Left lung (tissue), 4 donors: ENCODE measurements at regions not wholly inside any gene's neighbourhood (a gene's known extent, or its start where the extent isn't known, plus 50 kb on each side); places are given as distances from the start of the nearest gene placed in this dataset.

ENCODE experiments used
- ATAC-seq: fragments of 200-7000 bp; cut with Tn5 transposase; one replicate; pipeline ENCODE4 v1.9.1; 2020; ENCODE audit warnings: moderate library complexity
- DNase-seq, 4 donors: peaks; one replicate each; pipeline ENCODE4 v3.0.0-alpha.2; 2013 to 2020
- H3K27ac ChIP-seq, 2 donors: fragments of 200-600 bp; sonication (generic) in 1 of 2; one replicate each; pipeline versions ENCODE4 v1.5.0 to v1.8.0; 2020 to 2021
- H3K27me3 ChIP-seq, 2 donors: fragments of 200-600 bp; sonication (generic) in 1 of 2; one replicate each; pipeline versions ENCODE4 v1.5.0 to v1.8.0; 2020 to 2021
- H3K36me3 ChIP-seq, 2 donors: fragments of 200-600 bp; sonication (generic) in 1 of 2; one replicate each; pipeline versions ENCODE4 v1.5.0 to v1.8.0; 2020 to 2021
- H3K4me1 ChIP-seq, 2 donors: fragments of 200-600 bp; one replicate each; pipeline ENCODE4 v1.8.0; 2021
- H3K4me3 ChIP-seq, 2 donors: fragments of 200-600 bp; sonication (generic) in 1 of 2; one replicate each; pipeline versions ENCODE4 v1.5.0 to v1.8.0; 2020 to 2021; ENCODE audit warnings: mild to moderate bottlenecking in 1 of 2
- H3K9me3 ChIP-seq, 2 donors: fragments of 200-600 bp; sonication (generic) in 1 of 2; one replicate each; pipeline versions ENCODE4 v1.5.0 to v1.8.0; 2020 to 2021
- intact Hi-C, 2 donors: fragments of 100-400 bp; cut with DNase I; formaldehyde crosslinking; loops; one replicate each; pipeline versions ENCODE4 v1.11.2 to v1.14.2; 2022
- TF ChIP-seq, protein P1 (sequence below), 2 donors: fragments of 200-600 bp; sonication (generic) in 1 of 2; IDR thresholded peaks; one replicate each; pipeline versions ENCODE4 v1.5.0 to v1.8.0; 2021; ENCODE audit warnings: antibody characterized with exemption in 2 of 2
- donor health status: DM: no; HTN: yes; CAD: no.
- donor health status: DM: no; HTN: no; CAD: no.

GRCh38 chr9:105143136-105143430 is 101.4 kb upstream of the SLC44A1 start:
- peaks cover 4 to 34% of the 10 kb centered on the region in 2 donors for H3K4me1 ChIP-seq
- ATAC-seq (no peak), DNase-seq (no peak)
- no peaks in the 10 kb centered on the region for H3K36me3 ChIP-seq
- no peaks in the 10 kb centered on the region for H3K27me3 ChIP-seq
- no peak overlapping the region for H3K27ac ChIP-seq
- TF ChIP-seq, protein P1, sequence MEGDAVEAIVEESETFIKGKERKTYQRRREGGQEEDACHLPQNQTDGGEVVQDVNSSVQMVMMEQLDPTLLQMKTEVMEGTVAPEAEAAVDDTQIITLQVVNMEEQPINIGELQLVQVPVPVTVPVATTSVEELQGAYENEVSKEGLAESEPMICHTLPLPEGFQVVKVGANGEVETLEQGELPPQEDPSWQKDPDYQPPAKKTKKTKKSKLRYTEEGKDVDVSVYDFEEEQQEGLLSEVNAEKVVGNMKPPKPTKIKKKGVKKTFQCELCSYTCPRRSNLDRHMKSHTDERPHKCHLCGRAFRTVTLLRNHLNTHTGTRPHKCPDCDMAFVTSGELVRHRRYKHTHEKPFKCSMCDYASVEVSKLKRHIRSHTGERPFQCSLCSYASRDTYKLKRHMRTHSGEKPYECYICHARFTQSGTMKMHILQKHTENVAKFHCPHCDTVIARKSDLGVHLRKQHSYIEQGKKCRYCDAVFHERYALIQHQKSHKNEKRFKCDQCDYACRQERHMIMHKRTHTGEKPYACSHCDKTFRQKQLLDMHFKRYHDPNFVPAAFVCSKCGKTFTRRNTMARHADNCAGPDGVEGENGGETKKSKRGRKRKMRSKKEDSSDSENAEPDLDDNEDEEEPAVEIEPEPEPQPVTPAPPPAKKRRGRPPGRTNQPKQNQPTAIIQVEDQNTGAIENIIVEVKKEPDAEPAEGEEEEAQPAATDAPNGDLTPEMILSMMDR (IDR thresholded peaks at IDR 0.05), result no peak
- intact Hi-C loops, result no loop called here
- no peak overlapping the region for H3K4me3 ChIP-seq
- no peaks in the 10 kb centered on the region for H3K9me3 ChIP-seq

- Histone ChIP-seq H3K36me3 (no peaks in the 10 kb centered on the region), H3K9me3 (no peaks in the 10 kb centered on the region), H3K27ac (no peak overlapping the region), H3K27me3 (no peaks in the 10 kb centered on the region), H3K4me3 (no peak overlapping the region), H3K4me1 (peaks cover 4 to 34% of the 10 kb centered on the region in 2 donors)
- ATAC-seq, result no peak
- no peak for DNase-seq
- intact Hi-C loops, result no loop called here
- TF ChIP-seq, protein P1 (IDR thresholded peaks at IDR 0.05), result no peak
Measured at GRCh38 chr9:105144076-105144475, 100.4 kb upstream of the SLC44A1 start.

DNA sequence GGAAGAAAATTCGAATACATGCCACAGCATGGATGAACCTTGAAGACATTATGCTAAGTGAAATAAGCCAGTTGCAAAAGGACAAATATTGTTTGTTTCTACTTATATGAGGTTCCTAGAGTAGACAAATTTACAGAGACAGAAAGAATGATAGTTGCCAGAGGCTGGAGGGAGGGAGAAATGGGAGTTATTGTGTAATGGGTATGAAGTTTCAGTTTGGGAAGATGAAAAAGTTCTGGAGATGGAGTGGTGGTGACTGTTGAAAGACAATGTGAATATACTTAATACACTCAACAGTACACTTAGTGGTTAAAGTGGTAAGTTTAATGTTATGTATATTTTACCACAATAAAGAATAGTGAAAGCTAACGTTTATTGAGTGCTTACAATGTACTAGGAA is 99.6 kb upstream of the SLC44A1 start:
- ATAC-seq, result no peak
- no peaks in the 10 kb centered on the region for H3K36me3 ChIP-seq
- H3K27me3 ChIP-seq, result no peaks in the 10 kb centered on the region
- peaks cover 4 to 34% of the 10 kb centered on the region in 2 donors for H3K4me1 ChIP-seq
- no peak for DNase-seq
- no peak overlapping the region for H3K27ac ChIP-seq
- no peaks in the 10 kb centered on the region for H3K9me3 ChIP-seq
- TF ChIP-seq, protein P1 (IDR thresholded peaks at IDR 0.05), result no peak
- no peak overlapping the region for H3K4me3 ChIP-seq
- intact Hi-C loops, result no loop called here

DNA sequence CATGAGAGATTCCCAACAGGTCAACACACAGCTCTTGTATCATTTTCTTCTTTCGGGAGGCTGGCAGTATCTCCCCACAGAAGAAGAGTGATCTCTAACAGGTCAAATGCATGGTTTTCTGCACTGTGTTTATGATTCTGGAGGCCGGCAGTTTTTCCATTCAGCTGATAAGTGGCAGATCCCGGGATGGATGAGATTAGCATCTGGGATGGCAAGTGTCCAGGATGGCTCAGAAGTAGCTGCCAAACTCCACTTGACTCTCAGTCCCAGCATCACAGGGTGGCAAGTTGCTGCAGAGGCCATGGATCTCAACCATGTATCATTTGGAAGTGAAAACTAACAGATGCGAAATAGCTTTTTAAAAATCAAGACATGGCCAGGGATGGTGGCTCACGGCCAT is 97.8 kb upstream of the SLC44A1 start:
- no peaks in the 10 kb centered on the region for H3K9me3 ChIP-seq
- no peaks in the 10 kb centered on the region for H3K36me3 ChIP-seq
- intact Hi-C loops, result no loop called here
- TF ChIP-seq, protein P1 (IDR thresholded peaks at IDR 0.05), result no peak
- H3K4me1 ChIP-seq, result peaks cover 0 to 25% of the 10 kb centered on the region in 2 donors
- no peak overlapping the region for H3K27ac ChIP-seq
- ATAC-seq, result no peak
- no peaks in the 10 kb centered on the region for H3K27me3 ChIP-seq
- DNase-seq, result no peak
- H3K4me3 ChIP-seq, result no peak overlapping the region

DNA sequence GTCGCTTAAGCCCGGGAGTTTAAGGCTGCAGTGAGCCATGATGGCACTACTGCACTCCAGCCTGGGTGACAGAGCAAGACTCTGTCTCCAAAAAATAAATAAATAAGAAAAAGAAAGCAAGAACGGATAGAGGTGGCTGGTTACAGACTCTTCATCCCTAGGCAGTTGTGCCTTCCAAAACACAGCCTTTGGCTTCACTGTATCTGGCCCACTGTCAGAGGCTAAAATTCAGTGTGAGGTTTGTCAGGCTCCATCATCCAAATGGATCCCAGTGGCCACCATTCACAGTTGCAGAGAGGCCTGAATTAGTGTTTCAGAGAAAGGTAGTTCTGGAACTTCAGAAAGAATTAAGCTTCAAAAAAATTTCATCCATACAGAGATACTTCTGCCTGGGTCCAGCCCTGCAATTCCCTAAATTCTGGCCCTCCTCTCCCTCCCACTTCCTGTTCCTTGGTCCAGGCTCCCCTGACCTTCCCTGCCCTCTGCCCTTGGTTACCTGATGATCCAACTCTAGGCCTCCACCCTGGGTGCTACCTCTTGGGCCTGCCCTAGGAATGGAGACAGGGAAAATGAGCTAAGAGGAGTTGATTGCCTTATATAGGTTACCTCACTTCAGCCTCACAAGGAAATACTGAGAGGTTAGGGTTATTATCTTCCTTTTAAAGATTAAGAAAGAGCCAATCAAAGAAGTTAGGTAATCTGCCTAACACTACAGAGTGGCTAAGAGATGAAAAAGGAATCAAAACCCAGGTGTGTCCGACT is 97.2 kb upstream of the SLC44A1 start:
- H3K4me3 ChIP-seq, result no peak overlapping the region
- no peaks in the 10 kb centered on the region for H3K27me3 ChIP-seq
- TF ChIP-seq, protein P1 (IDR thresholded peaks at IDR 0.05), result no peak
- H3K9me3 ChIP-seq, result no peaks in the 10 kb centered on the region
- ATAC-seq (no peak), DNase-seq (no peak)
- H3K36me3 ChIP-seq, result no peaks in the 10 kb centered on the region
- intact Hi-C loops, result no loop called here
- no peak overlapping the region for H3K27ac ChIP-seq
- peaks cover 0 to 19% of the 10 kb centered on the region in 2 donors for H3K4me1 ChIP-seq
